Astrocyte (in vitro differentiated cells and primary cell): ENCODE measurements at regions not wholly inside any gene's neighbourhood (a gene's known extent, or its start where the extent isn't known, plus 50 kb on each side); places are given as distances from the start of the nearest gene placed in this dataset.
A peak's percentile ranks its signal among the peaks of the same experiment; 100 is the strongest.

Experiments used
- DNase-seq: peaks from one replicate; pipeline ENCODE4 v3.0.0-alpha.2; 2010; ENCODE audit warnings: low read depth
- FAIRE-seq: peaks from 2 replicates; lab custom pipeline; 2011; peaks lifted over from hg19 to GRCh38; lab: Jason Lieb, UNC
- H2AFZ ChIP-seq: 2 replicates; pipeline ENCODE4 v1.6.0; 2012; ENCODE audit warnings: low read depth, low read length, inconsistent platforms
- H3K27ac ChIP-seq: 2 replicates; pipeline ENCODE4 v1.5.1; 2011; ENCODE audit warnings: low read depth, low read length, inconsistent platforms
- H3K27me3 ChIP-seq: 2 replicates; pipeline ENCODE4 v1.6.0; 2011; ENCODE audit warnings: low read length, inconsistent platforms; ENCODE audit not compliant: insufficient read depth
- H3K36me3 ChIP-seq: 2 replicates; pipeline ENCODE4 v1.5.1; 2011; ENCODE audit warnings: low read length, inconsistent platforms; ENCODE audit not compliant: insufficient read depth
- H3K4me1 ChIP-seq: 2 replicates; pipeline ENCODE4 v1.5.1; 2011; ENCODE audit warnings: low read length, inconsistent platforms; ENCODE audit not compliant: insufficient read depth
- H3K4me2 ChIP-seq: 2 replicates; pipeline ENCODE4 v1.6.0; 2012; ENCODE audit warnings: low read length, inconsistent platforms
- H3K4me3 ChIP-seq: 2 replicates; pipeline ENCODE4 v1.5.1; 2011; ENCODE audit warnings: low read depth, mild to moderate bottlenecking, low read length, inconsistent platforms; ENCODE audit not compliant: insufficient read depth
- H3K79me2 ChIP-seq: 2 replicates; pipeline ENCODE4 v1.6.0; 2012; ENCODE audit warnings: mild to moderate bottlenecking, low read length, inconsistent platforms; ENCODE audit not compliant: insufficient read depth
- H3K9ac ChIP-seq: 2 replicates; pipeline ENCODE4 v1.6.0; 2012; ENCODE audit warnings: mild to moderate bottlenecking, low read length, inconsistent platforms
- H3K9me3 ChIP-seq: 2 replicates; pipeline ENCODE4 v1.5.1; 2012; ENCODE audit warnings: low read depth, mild to moderate bottlenecking, low read length, inconsistent platforms; ENCODE audit not compliant: insufficient read depth
- H4K20me1 ChIP-seq: 2 replicates; pipeline ENCODE4 v1.6.0; 2012; ENCODE audit warnings: low read length, inconsistent platforms; ENCODE audit not compliant: insufficient read depth
- H3K27ac Mint-ChIP-seq: one replicate; pipeline ENCODE4 v1.8.0; 2021; ENCODE audit warnings: mild to moderate bottlenecking, mixed read lengths; ENCODE audit not compliant: unreplicated experiment
- H3K27me3 Mint-ChIP-seq: one replicate; pipeline ENCODE4 v1.8.0; 2021; ENCODE audit warnings: low read depth, mixed read lengths; ENCODE audit not compliant: unreplicated experiment
- H3K36me3 Mint-ChIP-seq: one replicate; pipeline ENCODE4 v1.8.0; 2021; ENCODE audit warnings: low read depth, mixed read lengths; ENCODE audit not compliant: unreplicated experiment
- H3K4me1 Mint-ChIP-seq: one replicate; pipeline ENCODE4 v1.8.0; 2021; ENCODE audit warnings: low read depth, mixed read lengths; ENCODE audit not compliant: unreplicated experiment
- H3K4me3 Mint-ChIP-seq: one replicate; pipeline ENCODE4 v1.8.0; 2021; ENCODE audit warnings: mild to moderate bottlenecking, moderate library complexity, mixed read lengths; ENCODE audit not compliant: unreplicated experiment
- H3K9me3 Mint-ChIP-seq: one replicate; pipeline ENCODE4 v1.8.0; 2021; ENCODE audit warnings: mild to moderate bottlenecking, mixed read lengths; ENCODE audit not compliant: unreplicated experiment
- CTCF ChIP-seq: IDR thresholded peaks from 2 replicates; pipeline ENCODE4 v1.5.1; 2011; ENCODE audit warnings: low read depth, mild to moderate bottlenecking, inconsistent platforms, low read length, moderate library complexity; ENCODE audit not compliant: insufficient read depth
- EZH2 ChIP-seq: IDR thresholded peaks from 2 replicates; pipeline ENCODE4 v1.6.1; 2012; ENCODE audit warnings: mild to moderate bottlenecking, low read length, inconsistent platforms; ENCODE audit not compliant: insufficient read depth

GRCh38 chr21:39016740-39017315 lies 166.4 kb downstream of the PSMG1 start:
- Mint-ChIP-seq H3K9me3 (no peaks in the 10 kb centered on the region), H3K4me1 (peaks cover 9% of the 10 kb centered on the region), H3K4me3 (no peak overlapping the region), H3K36me3 (no peaks in the 10 kb centered on the region), H3K27me3 (no peaks in the 10 kb centered on the region), H3K27ac (no peak overlapping the region)
- Histone ChIP-seq H3K79me2 (no peaks in the 10 kb centered on the region), H3K4me3 (no peak overlapping the region), H4K20me1 (no peaks in the 10 kb centered on the region), H3K27ac (no peak overlapping the region), H3K9me3 (no peaks in the 10 kb centered on the region), H3K27me3 (no peaks in the 10 kb centered on the region), H3K4me1 (peaks cover 27% of the 10 kb centered on the region), H3K36me3 (no peaks in the 10 kb centered on the region), H2AFZ (no peak overlapping the region), H3K9ac (no peak overlapping the region), H3K4me2 (no peak overlapping the region)
- TF ChIP-seq CTCF (no peak), EZH2 (no peak)
- FAIRE-seq: no peak
- DNase-seq: no peak

- no peaks in the 10 kb centered on the region for H3K27me3 ChIP-seq
- Mint-ChIP-seq H3K9me3 (no peaks in the 10 kb centered on the region), H3K4me1 (no peaks in the 10 kb centered on the region), H3K27me3 (peaks cover 5% of the 10 kb centered on the region), H3K27ac (peak overlapping the region; percentile 88), H3K4me3 (no peak overlapping the region), H3K36me3 (no peaks in the 10 kb centered on the region)
- H3K4me1 ChIP-seq: peaks cover 13% of the 10 kb centered on the region
- H4K20me1 ChIP-seq: no peaks in the 10 kb centered on the region
- no peaks in the 10 kb centered on the region for H3K79me2 ChIP-seq
- H3K9me3 ChIP-seq: no peaks in the 10 kb centered on the region
- H2AFZ ChIP-seq: peak overlapping the region; percentile 75
- no peaks in the 10 kb centered on the region for H3K36me3 ChIP-seq
- peak overlapping the region; percentile 45 for H3K4me3 ChIP-seq
- H3K9ac ChIP-seq: peak overlapping the region; percentile 74
- H3K4me2 ChIP-seq: peak overlapping the region; percentile 81
- TF ChIP-seq CTCF (no peak), EZH2 (no peak)
- H3K27ac ChIP-seq: peak overlapping the region; percentile 90
- DNase-seq (peak; percentile 98), FAIRE-seq (peak; percentile 96)
These were observed 168.5 kb downstream of the PSMG1 start for GRCh38 chr21:39014747-39015146.
